Kidney capillary endothelial cell (primary cell): ENCODE measurements at regions not wholly inside any gene's neighbourhood (a gene's known extent, or its start where the extent isn't known, plus 50 kb on each side); places are given as distances from the start of the nearest gene placed in this dataset.
"Not testable (repeated sequence)": the region's sequence is repeated elsewhere in the genome, so short reads cannot be mapped to it uniquely, and the experiment has no call there.

Source experiments
- DNase-seq: peaks from one replicate; pipeline ENCODE4 v3.0.0-alpha.2; 2018; ENCODE audit warnings: low spot score

DNA sequence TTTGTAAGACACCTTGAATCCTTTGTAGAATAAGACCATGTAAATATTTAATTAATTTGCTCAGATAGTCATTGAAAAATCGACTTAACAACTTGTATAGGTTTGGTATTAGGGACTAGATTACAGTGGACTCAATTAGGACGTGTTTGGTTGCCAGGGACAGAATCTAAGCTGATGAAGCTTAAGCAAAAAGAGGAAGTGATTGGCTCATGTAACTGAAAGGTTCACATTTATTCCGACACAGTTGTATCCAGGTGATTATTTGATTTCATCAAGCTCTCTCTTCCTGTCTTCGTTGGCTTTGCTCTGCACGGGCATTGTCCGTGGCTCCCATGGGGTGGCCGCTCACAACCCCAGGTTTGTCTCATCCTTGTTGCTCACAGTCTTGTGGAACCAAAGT lies 146.4 kb downstream of the C11orf91 start:
- DNase-seq = no peak

DNA sequence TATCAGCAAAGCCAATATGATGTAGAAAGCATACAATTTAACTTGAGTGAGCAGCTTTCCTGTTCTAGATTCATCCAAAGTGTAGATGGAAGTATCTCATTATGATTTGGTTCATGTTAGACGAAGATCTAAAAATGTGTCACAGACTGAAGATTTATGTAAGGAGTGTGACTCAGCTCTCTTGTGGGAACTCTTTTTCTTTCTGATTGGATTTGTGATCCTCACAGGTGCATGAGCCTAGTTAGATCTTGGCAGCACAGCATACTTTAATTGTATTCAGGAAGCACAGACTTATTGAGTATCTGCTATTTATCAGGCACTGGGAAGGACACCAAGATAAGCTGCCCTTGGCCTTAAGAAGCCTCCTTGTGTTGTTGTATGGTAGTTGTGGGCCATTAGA lies 147.1 kb downstream of the C11orf91 start:
- DNase-seq = no peak

DNA sequence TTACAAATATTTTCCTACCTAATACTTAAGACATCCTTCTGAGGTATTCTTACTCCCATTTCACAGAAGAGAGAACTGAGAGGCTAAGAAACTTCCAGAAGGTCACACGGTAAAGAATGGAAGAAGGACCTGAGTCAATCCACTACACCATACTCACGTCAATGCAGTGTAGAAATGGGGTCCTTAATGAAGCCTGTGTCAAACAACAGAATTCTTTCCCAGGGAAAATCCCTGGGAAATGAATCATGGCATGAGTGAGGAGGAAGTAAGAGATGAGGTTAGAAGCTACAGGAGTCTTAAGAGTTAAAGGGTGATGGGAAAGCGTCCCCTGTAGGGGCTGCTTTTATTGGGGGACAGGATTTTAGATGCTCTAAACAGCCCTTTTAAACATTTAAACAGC lies 147.9 kb downstream of the C11orf91 start:
- no peak for DNase-seq

DNA sequence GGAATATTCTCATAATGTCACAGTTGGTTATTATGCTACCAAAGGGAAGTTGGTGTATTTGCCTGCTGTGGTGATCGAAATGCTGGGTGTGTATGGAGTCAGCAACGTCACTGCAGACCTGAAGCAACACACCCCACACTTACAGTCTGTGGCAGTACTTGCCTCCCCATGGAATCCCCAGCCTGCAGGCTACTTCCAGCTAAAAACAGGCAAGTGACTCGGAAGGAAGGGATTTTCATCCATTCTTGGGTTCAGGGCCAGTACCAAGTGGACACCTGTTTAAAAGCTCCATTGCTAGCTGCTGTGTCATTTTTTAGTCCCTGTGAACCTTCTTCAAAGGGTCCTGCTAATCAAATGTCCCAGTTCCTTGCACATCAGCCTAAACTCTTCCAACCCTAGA lies 149.6 kb downstream of the C11orf91 start:
- DNase-seq = no peak

DNA sequence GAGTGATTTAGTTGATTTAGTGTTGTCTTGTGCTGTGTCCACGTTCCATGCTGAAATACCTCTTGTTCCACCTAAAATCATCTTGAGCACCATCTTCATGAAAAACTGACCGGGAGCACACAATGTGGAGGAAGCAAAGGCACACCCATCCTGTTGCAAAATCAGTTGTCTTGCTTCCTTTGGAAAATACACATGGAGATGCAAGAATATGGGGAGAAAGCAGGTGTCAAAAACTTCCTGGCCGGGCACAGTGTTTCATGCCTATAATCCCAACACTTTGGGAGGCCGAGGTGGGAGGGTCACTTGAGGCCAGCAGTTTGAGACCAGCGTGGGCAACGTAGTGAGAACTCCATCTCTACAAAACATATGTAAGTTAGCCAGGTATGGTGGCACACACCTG lies 151.1 kb downstream of the C11orf91 start:
- DNase-seq = no peak

GRCh38 chr11:33545931-33546330 lies 154.7 kb downstream of the C11orf91 start:
- DNase-seq = peak; percentile 39

GRCh38 chr11:33544593-33545373 lies 155.8 kb downstream of the C11orf91 start:
- DNase-seq = no peak

- DNase-seq = no peak
These were observed 156.8 kb downstream of the C11orf91 start for GRCh38 chr11:33543823-33544222.

- DNase-seq = peak; percentile 40
These were observed 157.7 kb downstream of the C11orf91 start for GRCh38 chr11:33542921-33543320.

DNA sequence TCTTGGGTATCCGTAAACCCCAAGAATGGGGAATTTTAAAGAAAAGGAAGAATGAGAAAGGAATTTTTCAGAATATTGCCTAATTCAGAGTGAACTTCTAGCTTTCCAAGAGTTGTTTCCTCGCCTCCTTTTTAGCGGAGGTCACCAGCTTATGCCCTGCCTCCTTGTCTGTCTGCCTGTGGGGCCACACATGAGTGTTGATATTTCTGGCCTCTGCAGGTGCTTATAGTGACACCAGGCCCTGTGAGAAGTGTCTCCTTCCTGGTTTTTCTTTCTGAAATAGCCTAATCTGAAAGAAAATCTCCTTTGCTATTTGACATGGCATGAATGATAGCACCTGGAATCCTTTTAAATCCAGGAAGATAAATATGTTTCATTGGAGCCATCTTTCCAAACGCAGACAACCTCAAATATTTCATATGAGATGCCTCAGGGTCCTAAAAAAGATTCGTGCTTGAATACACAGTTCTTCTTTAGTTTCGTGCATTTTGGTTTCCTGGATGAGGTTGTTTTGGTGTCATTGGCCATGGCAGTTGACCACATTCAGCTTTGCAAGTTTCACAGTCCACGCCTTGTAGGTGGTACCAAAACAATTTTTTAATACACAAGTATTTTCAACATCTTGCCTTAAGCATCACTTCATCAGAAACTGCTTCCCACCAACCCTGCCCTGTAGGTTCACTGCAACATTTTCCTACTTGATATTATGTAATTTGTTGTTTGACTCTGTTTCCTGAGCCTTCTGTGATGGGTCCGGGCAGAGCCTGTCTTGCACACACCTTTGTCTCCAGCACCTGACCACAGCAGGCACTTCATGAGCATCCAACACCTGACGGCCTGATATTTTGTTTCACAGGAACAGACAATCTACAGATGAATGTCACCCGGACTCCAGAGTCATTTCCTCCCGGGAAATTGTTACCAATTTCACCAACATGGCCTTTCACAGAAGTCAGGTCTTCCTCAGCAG lies 159.4 kb downstream of the C11orf91 start:
- no peak for DNase-seq

DNA sequence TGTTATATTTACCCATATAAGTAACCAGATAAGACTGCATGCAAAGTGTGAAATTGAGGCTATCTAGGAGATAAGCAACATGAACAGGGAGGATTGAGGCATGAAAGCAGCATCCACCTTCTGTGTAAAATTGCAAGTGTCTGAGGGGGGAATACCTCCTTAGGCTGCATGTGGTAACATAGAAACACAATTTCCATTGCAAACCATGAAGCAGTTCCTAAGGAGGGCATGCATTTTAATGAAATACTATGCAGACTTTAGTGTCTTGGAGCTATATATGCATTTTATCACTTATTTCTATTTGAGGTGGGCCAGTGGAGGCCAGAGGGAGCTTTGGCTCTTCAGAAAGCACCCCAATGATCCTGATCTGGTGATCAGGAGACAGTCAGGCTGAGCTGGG lies 160.2 kb downstream of the C11orf91 start:
- no peak for DNase-seq

GRCh38 chr11:33539751-33540150 lies 160.9 kb downstream of the C11orf91 start:
- DNase-seq = no peak

GRCh38 chr11:33538726-33539125 lies 161.9 kb downstream of the C11orf91 start:
- DNase-seq = no peak

DNA sequence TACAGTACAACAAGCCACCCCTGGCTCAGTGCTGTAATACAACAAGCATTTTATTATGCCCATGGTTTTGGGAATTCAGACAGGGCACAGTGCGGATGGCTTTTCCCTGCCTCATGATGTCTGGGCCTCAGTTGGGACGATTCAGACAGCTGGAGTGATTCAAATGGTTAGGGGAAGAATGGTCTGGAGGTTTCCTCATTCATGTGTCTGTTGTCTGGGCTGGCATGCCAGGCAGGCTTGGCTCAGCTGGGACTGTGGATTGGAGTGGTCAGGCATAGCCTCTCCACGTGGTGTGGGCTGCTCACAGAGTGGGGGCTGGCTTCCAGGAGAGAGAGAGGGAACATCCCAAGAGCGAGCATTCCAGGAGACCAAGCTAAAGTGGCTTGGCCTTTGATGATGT lies 164.4 kb downstream of the C11orf91 start:
- no peak for DNase-seq

DNA sequence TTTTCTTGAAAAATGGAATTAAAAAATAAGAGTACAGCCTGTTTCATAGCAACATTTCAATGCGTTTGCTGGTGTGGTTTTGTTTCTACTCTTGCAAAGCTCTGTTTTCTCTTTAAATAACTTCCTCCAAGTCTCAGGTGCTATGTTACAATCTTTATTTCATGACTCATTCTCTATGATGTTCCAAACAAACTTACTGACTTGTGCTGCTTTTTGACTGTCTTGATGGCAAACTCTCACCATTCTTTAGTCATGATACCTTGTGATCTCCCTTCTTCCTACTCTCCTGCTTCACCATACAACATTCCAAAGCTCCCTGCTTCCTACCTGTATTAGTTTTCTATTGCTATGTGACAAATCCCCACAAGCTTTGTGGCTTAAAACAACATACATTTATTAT lies 166.1 kb downstream of the C11orf91 start:
- no peak for DNase-seq

- no peak for DNase-seq
These were observed 167.1 kb downstream of the C11orf91 start for GRCh38 chr11:33533386-33534052.

GRCh38 chr11:33532720-33533385 lies 167.8 kb downstream of the C11orf91 start:
- no peak for DNase-seq

DNA sequence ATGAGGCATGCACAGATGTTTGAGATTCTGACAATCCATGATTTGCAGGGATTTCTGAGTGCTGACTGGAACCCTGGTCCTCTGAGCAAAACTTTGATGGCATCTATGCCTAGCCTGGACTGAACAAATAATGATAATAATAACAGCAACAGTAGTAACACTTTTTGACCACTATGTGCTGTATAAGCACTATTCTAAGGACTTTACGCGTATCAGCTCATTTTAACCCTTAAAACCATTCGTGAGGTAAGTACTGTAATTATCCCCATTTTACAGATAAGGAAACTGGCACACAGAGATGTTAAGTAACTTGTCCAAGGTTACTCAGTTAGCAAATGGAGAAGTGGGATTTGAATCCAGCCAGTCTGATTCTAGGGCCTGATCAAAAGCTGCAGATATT lies 168.4 kb downstream of the C11orf91 start:
- no peak for DNase-seq

- peak; percentile 53 for DNase-seq
These were observed 168.9 kb downstream of the C11orf91 start for GRCh38 chr11:33531743-33532181.

GRCh38 chr11:33530815-33531214 lies 169.8 kb downstream of the C11orf91 start:
- DNase-seq = no peak

DNA sequence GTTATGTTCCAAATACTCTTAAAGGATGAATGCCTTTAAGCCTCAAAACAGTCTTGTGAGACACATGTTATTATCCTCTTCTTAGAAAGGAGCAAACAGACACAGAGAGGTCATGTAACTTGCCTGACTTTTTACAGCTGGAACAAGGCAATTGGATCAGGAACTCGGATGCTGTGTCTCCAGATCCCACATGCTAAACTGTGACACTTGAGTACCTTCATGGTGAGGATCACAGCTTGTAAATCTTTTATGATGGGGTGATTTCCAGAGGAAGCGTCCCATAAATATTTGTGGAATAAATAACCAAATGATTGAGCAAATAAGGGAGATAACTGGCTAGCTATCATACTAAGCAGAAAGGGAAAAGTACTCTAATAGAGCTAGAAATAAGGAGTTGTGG lies 171.2 kb downstream of the C11orf91 start:
- DNase-seq = no peak

DNA sequence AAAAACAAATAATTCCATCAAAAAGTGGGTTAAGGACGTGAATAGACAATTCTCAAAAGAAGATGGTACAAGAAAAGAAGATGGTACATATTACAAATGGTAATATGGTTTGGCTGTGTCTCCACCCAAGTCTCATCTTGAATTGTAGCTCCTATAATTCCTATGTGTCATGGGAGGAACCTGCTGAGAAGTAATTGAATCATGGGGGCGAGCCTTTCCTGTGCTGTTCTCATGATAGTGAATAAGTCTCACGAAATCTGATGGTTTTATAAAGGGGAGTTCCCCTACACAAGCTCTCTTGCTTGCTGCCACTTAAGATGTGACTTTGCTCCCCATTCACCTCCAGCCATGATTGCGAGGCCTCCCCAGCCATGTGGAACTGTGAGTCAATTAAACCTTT lies 172.9 kb downstream of the C11orf91 start:
- not testable (repeated sequence) for DNase-seq
